Endodermal cell (in vitro differentiated cells): ENCODE measurements at regions not wholly inside any gene's neighbourhood (a gene's known extent, or its start where the extent isn't known, plus 50 kb on each side); places are given as distances from the start of the nearest gene placed in this dataset.

ENCODE experiments used
- DNase-seq: peaks from one replicate; pipeline ENCODE4 v3.0.0-alpha.2; 2017
- H3K27ac ChIP-seq: 2 replicates; pipeline ENCODE4 v1.5.1; 2013; ENCODE audit warnings: mild to moderate bottlenecking, low read depth, low read length, moderate library complexity
- H3K27me3 ChIP-seq: 2 replicates; pipeline ENCODE4 v1.6.1; 2013; ENCODE audit warnings: mild to moderate bottlenecking, low read length, moderate library complexity; ENCODE audit not compliant: insufficient read depth, control insufficient read depth, poor library complexity, severe bottlenecking
- H3K36me3 ChIP-seq: 2 replicates; pipeline ENCODE4 v1.7.0; 2013; ENCODE audit warnings: mild to moderate bottlenecking, low read length, moderate library complexity; ENCODE audit not compliant: control insufficient read depth, insufficient read depth
- H3K4me1 ChIP-seq: one replicate; pipeline ENCODE4 v1.7.0; 2013; ENCODE audit warnings: low read length; ENCODE audit not compliant: control insufficient read depth, insufficient read depth
- H3K4me3 ChIP-seq: 2 replicates; pipeline ENCODE4 v1.5.1; 2013; ENCODE audit warnings: mild to moderate bottlenecking, low read length, moderate library complexity
- H3K9ac ChIP-seq: 2 replicates; pipeline ENCODE4 v1.6.1; 2013; ENCODE audit warnings: mild to moderate bottlenecking, low read length, moderate library complexity; ENCODE audit not compliant: poor library complexity, severe bottlenecking; ENCODE audit errors: extremely low read depth
- H3K9me3 ChIP-seq: 2 replicates; pipeline ENCODE4 v1.6.1; 2013; ENCODE audit warnings: mild to moderate bottlenecking, low read length, moderate library complexity; ENCODE audit not compliant: control insufficient read depth
- H3K27ac Mint-ChIP-seq: 2 replicates; pipeline ENCODE4 v1.8.0; 2020; ENCODE audit warnings: mixed read lengths
- H3K27me3 Mint-ChIP-seq: 2 replicates; pipeline ENCODE4 v1.8.0; 2021; ENCODE audit warnings: mild to moderate bottlenecking, mixed read lengths; ENCODE audit not compliant: insufficient read depth
- H3K36me3 Mint-ChIP-seq: 2 replicates; pipeline ENCODE4 v1.8.0; 2020; ENCODE audit warnings: low read depth, mixed read lengths
- H3K4me1 Mint-ChIP-seq: 2 replicates; pipeline ENCODE4 v1.8.0; 2020; ENCODE audit warnings: mixed read lengths
- H3K4me3 Mint-ChIP-seq: 2 replicates; pipeline ENCODE4 v1.8.0; 2020; ENCODE audit warnings: mild to moderate bottlenecking, moderate library complexity, mixed read lengths
- H3K9me3 Mint-ChIP-seq: 2 replicates; pipeline ENCODE4 v1.8.0; 2020; ENCODE audit warnings: mild to moderate bottlenecking, mixed read lengths
- WGBS, 2 experiments: methylation state at CpG; one replicate each; pipeline versions ENCODE4 v1.1.5 to v1.1.7; 2013; ENCODE audit warnings: missing lambda C conversion rate in 2 of 2, mixed read lengths in 1 of 2; ENCODE audit not compliant: insufficient coverage in 1 of 2, insufficient read length in 1 of 2; 5-methylcytosine and 5-hydroxymethylcytosine counted together
- TF ChIP-seq, protein P1 (sequence below): fragments of 200-600 bp; sonication (generic); conservative IDR thresholded peaks from 2 replicates; pipeline ENCODE4 v1.5.0; 2021; ENCODE audit warnings: antibody characterized with exemption, mild to moderate bottlenecking

DNA sequence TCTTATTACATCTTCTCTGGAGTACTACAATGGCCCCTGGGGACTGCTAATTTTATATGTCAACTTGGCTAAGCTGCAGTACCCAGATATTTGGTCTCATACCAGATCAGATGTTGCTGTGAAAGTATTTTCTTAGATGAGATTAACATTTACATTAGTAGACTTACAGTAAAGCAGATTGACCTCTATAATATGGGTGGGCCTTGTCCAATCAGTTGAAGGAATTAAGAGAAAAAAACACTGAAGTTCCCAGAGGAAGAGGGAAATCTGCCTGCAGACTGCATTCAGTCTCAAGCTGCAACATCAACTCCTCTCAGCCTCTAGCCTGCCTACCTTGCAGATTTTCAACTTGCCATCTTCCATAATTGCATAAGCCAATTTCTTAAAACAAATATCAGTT is 430.1 kb downstream of the MED13L start:
- TF ChIP-seq, protein P1, sequence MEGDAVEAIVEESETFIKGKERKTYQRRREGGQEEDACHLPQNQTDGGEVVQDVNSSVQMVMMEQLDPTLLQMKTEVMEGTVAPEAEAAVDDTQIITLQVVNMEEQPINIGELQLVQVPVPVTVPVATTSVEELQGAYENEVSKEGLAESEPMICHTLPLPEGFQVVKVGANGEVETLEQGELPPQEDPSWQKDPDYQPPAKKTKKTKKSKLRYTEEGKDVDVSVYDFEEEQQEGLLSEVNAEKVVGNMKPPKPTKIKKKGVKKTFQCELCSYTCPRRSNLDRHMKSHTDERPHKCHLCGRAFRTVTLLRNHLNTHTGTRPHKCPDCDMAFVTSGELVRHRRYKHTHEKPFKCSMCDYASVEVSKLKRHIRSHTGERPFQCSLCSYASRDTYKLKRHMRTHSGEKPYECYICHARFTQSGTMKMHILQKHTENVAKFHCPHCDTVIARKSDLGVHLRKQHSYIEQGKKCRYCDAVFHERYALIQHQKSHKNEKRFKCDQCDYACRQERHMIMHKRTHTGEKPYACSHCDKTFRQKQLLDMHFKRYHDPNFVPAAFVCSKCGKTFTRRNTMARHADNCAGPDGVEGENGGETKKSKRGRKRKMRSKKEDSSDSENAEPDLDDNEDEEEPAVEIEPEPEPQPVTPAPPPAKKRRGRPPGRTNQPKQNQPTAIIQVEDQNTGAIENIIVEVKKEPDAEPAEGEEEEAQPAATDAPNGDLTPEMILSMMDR, result no peak
- no peaks in the 10 kb centered on the region for H3K36me3 ChIP-seq
- no peaks in the 10 kb centered on the region for H3K4me1 Mint-ChIP-seq
- H3K27me3 Mint-ChIP-seq, result no peaks in the 10 kb centered on the region
- peak overlapping the region; percentile 59 for H3K4me3 ChIP-seq
- H3K9me3 ChIP-seq, result peaks cover 50% of the 10 kb centered on the region
- H3K36me3 Mint-ChIP-seq, result no peaks in the 10 kb centered on the region
- H3K4me1 ChIP-seq, result no peaks in the 10 kb centered on the region
- peak; percentile 3 for DNase-seq
- no peaks in the 10 kb centered on the region for H3K27me3 ChIP-seq
- no peak overlapping the region for H3K9ac ChIP-seq
- H3K27ac Mint-ChIP-seq, result no peak overlapping the region
- H3K4me3 Mint-ChIP-seq, result no peak overlapping the region
- H3K9me3 Mint-ChIP-seq, result peaks cover 40% of the 10 kb centered on the region
- no peak overlapping the region for H3K27ac ChIP-seq

DNA sequence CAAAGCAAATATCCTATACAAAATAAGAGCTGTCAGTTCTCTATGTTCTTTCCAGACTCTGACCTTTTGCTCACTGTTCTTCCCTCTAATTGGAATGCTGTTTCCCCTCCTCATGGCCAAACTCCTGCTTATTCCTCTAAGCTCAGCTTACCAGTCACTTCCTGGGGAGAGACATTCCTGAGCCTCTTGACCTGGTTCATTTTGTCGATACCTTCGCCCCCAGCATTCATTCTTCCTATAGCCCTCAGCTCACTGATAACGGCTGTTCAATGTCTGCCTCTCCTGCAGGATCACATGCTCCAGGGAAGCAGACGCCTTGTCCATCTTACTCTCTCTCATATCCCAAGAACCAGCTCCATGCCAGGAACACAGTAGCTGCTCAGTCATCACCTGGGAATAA is 431.0 kb downstream of the MED13L start:
- no peak overlapping the region for H3K27ac Mint-ChIP-seq
- no peaks in the 10 kb centered on the region for H3K36me3 ChIP-seq
- H3K36me3 Mint-ChIP-seq, result no peaks in the 10 kb centered on the region
- WGBS, 2 experiments, result 72 to 80% methylated on average over 4 of the region's 4 CpGs
- peak; percentile 53 for DNase-seq
- peaks cover 40% of the 10 kb centered on the region for H3K9me3 Mint-ChIP-seq
- no peaks in the 10 kb centered on the region for H3K4me1 Mint-ChIP-seq
- H3K4me3 Mint-ChIP-seq, result no peak overlapping the region
- H3K9ac ChIP-seq, result no peak overlapping the region
- peaks cover 50% of the 10 kb centered on the region for H3K9me3 ChIP-seq
- no peaks in the 10 kb centered on the region for H3K4me1 ChIP-seq
- H3K27me3 ChIP-seq, result no peaks in the 10 kb centered on the region
- no peak overlapping the region for H3K27ac ChIP-seq
- H3K27me3 Mint-ChIP-seq, result no peaks in the 10 kb centered on the region
- TF ChIP-seq, protein P1, result no peak
- no peak overlapping the region for H3K4me3 ChIP-seq

DNA sequence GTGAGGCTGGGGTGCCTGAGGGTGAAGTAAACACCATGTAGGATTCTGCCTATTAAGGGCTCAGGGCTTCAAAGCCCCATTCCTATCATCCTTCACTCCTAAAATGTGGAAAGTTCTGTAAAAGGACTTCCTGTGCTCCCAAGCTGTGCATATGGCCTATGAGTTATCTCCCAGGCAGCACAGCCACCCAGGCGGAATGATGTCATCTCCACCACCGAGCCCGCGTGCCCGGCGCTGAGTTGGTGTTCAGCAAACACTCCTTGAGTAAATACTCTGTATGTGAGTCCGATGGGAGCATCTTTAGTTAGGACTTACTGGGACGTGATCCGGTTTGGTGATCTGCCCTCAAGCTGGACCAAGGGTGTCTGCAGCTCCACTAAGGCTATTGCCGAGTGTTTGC is 437.3 kb downstream of the MED13L start:
- no peaks in the 10 kb centered on the region for H3K36me3 Mint-ChIP-seq
- no peak overlapping the region for H3K9ac ChIP-seq
- peaks cover 2% of the 10 kb centered on the region for H3K27me3 Mint-ChIP-seq
- no peak overlapping the region for H3K27ac Mint-ChIP-seq
- H3K9me3 ChIP-seq, result peaks cover under 1% of the 10 kb centered on the region
- no peak overlapping the region for H3K27ac ChIP-seq
- H3K4me1 ChIP-seq, result no peaks in the 10 kb centered on the region
- no peaks in the 10 kb centered on the region for H3K27me3 ChIP-seq
- TF ChIP-seq, protein P1, result no peak
- peaks cover under 1% of the 10 kb centered on the region for H3K9me3 Mint-ChIP-seq
- no peaks in the 10 kb centered on the region for H3K4me1 Mint-ChIP-seq
- DNase-seq, result peak; percentile 31
- H3K4me3 ChIP-seq, result no peak overlapping the region
- WGBS, 2 experiments, result 84 to 85% methylated on average over 10 of the region's 10 CpGs
- no peaks in the 10 kb centered on the region for H3K36me3 ChIP-seq
- no peak overlapping the region for H3K4me3 Mint-ChIP-seq
